HG03521 (cell line): ENCODE measurements at regions not wholly inside any gene's neighbourhood (a gene's known extent, or its start where the extent isn't known, plus 50 kb on each side); places are given as distances from the start of the nearest gene placed in this dataset.
A peak's percentile ranks its signal among the peaks of the same experiment; 100 is the strongest.

Experiments
- ATAC-seq: cut with Tn5 transposase; IDR thresholded peaks from one replicate; pipeline ENCODE4 v1.9.1; 2021; ENCODE audit warnings: mild to moderate bottlenecking, moderate library complexity; ENCODE audit not compliant: unreplicated experiment

DNA sequence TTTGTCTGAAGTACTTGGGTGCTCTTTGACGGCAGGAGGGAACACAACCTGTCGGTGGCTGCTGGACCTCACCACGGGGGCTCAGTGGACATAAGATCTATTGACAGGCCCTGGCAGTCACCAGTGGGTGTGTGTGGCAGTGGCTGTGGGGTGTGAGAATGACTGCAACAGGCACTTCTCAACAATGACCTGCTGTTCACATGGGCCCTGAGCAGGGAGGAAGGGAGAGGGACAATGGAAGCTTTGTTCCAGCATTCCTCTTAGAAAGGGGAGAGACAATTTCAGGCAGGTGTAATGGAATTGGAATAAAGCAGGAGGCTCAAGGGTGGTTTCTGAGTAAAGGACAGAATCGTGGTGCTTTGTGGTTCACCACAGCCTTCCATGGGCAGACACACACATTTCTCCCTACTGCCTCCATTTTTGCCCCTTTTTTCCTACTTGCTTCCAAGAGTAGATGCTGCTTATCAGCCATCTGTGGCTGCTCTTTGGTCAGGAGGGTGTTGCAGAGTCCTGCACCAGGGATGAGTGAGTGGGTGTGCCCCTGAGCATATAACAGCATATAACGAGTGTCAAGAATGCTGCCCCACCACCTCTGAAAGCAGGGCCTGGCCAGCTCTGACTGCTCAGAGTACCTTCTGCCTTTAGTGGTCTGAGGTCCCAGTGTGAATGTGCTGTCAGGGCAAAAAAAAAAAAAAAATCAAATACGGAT, 267.7 kb downstream of the RASSF9 start:
- no peak for ATAC-seq

DNA sequence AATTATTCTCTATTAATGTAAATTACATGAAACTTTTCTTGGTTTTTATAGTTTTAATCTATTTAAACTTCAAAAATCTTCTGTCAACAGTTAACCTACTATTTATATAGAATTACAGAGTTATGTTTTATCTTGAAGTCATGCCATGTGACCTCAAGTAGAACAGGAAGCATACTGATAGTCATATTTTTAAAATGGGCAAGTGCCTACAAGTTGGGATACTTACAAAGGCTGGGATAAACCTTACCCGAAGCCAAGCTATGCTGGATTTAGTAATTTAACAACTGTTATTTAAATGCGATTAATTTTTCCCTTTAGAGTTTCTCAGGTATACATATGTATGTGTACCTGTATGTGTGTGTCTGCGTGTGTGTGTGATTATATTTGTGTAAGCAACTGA, 266.9 kb downstream of the RASSF9 start:
- ATAC-seq: no peak

DNA sequence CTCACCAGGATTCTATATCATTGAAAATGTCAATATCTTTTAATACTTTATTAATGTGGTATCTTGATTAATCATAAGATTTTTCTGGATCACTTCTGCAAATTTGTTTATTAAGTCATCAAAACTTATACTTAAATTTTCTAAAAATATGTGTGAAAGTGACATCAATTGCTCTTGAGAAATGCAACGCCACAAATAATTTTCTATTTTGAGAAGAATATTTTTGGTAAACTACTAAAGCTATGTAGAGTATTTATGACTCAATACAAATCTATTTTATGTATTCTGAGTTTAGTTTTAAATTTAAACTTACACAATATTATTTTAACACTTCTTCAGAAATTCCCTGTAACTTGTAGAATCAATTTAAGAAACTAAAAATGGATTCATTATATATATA, 263.3 kb downstream of the RASSF9 start:
- no peak for ATAC-seq

DNA sequence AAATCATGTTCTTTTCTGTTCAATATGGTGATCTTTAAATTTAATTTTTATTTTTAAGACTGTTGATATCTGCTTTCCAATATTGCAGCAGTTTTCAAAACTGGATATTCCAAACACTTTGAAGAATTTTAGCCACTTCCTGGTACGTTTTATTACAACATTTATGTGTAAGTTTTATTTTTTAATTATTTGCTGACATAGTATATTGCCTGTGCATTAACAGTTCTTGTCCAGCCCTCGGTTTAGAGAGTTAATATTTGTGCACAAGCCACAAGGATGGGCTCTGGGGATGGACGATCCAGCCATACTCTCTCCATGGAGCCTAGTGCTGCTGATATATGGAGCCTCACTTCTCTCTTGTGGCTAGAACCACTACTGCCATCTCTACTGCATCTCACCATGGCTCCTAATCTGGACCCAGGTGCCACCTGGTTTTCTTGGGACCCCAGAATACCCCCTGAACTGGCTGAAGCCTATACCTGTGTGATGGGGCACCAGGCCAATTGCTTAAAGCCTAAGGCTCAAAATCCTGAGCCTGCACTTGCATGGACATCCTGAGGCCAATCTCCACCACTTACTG, 262.5 kb downstream of the RASSF9 start:
- ATAC-seq: no peak

DNA sequence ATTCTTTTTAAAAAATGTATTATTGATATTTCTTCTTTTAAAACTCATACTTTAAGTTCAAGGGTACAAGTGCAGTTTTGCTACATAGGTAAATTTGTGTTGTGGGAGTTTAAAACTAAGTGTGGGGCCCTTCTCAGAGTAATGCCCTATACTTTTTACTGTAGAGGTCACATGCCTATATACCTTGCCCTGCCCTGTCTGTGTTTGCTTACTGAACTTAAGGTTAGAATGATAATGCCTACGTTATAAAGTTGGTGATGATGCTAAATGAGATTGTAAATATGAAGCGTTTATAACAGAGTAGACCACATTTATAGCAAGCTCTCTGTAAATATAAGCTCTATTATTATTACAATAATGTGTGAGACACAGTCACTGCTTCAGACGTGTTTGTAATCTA, 261.9 kb downstream of the RASSF9 start:
- ATAC-seq: no peak

DNA sequence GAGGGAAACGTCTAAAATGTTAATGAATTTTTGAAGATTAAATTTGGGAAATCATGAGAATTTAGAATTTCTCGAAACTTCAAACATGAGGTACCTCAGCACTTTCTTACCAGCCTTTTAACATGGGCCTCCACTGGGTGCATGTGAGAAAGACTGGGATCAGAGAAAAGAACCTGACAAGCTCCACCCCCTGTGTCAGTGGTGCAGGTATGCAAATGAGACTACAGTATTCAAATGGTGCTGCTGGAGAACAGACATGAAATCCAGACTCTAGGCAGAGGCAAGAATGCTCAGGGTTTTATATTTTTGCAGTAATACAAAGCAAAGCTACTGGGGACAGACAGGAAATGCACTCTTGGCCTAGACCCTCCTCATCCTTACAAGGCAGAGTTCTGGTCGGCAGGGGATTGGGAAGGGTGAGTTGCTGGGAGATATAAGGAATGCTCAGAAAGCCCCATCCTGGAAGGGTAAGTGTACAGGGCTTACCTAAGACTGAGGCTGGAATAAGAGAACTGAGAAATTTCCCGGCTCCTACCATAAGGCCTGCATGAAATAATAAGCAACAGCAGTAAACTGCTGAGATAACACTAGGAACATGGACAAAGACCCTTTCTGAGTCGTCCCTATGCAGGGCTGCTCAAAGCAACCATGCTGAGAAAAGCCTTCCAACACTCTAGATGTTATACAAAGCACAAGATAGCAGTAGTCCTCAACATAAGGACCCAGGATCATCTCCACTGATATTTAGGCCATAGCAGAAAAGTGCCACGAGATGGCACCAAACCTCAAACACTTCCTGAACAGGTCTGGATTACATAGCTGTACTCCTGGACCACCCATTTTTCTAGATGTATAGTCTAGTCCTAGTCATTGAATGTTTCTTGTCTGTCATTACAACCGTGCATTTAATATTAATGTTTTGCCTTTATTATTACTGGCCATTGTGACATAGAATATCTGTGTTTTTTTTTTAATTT, 260.8 kb downstream of the RASSF9 start:
- ATAC-seq: peak; percentile 98

DNA sequence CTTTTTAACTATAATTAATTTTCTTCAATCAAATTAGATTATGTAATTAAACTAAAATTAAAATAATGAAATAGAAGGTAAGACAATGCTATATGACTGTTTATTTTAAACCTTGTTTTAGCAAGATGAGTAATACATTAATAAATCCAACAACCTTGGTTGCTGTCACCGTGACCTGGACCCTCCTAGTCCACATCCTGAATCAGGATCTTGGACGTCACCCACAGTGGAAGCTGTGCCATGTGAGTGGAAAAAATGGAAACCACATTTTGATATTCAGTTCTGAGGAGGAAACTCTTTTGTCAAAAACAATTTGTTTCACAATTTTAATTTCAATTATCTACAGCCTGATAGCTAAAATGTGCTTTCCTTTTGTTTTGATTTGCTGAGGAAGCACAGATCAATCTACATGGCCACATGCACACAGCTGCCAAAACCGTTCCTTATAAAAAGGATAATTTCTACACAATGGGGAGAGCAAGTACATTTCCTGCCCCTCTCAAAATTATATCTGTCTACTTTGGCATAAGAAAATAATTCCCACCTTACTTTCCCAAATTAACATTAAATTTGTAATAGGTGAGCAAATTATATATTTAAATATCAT, 255.5 kb downstream of the RASSF9 start:
- no peak for ATAC-seq

DNA sequence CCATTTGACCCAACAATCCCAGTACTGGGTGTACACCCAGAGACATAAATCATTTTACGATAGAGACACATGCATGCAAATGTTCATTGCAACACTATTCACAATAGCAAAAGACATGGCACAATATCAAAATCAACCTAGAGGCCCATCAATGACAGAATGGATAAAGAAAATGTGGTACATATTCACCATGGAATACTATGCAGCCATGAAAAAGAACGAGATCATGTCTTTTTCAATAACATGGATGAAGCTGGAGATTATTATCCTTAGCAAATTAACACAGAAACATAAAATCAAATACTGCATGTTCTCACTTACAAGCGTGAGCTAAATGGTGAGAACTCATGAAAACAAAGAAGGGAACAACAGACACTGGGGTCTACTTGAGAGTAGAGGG, 249.1 kb downstream of the RASSF9 start:
- no peak for ATAC-seq

DNA sequence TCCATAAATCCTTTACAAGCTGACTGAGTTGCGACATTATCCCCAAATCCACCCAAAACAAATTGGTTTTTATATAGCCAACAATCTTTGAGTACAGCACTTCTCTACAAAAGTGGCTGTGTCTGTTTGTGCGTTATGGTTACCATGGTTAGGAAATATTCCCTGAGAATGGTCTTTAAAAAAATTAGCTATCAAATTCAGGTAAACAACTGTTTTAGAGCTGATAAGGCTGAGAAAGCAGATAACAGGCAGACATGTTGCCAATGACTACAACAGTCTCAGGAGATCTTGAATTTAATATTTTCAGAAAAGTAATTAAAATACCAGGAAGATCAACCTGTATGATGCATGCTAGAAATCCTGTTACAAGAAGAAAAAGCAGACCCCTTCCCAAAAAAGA, 248.0 kb downstream of the RASSF9 start:
- ATAC-seq: no peak

DNA sequence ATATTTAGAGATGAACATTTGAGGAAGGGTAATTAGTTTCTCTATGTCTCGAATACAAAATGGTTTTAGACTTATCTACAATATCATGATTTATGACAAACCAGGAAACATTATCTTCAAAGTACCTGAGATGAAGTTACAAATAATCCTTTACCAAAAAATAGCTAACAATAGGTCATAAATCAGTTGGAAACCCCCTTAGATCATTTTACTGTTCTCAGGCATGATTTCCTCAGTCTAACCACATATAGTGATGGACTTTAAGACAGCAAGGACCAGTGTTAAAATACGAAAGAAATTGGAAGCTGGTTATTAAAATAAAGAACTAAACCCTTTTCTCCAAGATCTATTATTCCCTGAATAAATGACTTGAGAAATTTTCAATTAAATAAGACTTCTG, 235.4 kb downstream of the RASSF9 start:
- ATAC-seq: no peak

DNA sequence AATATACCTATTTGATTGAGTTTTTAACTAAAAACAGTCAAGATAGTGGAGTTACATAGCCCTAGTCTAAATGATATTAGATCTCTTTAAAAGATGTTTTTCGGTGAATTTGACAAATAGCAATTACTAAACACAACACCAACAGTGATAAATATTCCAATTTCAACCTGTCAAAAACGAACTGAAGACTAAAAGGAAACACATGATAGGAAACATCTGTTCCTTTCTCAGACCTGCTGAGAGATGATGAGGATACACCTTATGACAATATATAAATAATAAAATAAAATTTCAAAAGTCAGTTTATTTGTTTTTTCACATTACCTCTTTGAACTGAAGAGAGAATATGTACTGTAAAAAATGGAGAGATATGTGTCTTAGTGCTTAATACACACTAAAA, 232.7 kb downstream of the RASSF9 start:
- no peak for ATAC-seq

DNA sequence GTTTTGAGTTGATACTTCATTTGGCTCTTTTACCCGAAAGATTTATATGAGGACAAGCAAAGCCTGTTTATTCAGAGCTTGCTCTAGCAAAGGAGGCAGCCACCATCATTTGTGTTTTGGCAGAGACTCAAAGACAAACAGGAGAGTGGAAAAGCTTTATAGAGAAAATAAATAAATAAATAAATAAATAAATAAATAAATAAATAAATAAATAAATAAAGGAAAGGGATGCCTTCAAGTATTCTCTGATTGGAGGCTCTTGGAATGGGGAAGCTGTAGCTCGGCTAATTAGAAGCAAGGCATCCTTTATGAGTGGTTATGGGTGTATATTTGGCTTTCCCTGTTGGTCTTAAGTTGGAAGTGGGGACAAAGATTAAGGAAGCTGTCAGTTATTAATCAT, 229.8 kb downstream of the RASSF9 start:
- no peak for ATAC-seq

DNA sequence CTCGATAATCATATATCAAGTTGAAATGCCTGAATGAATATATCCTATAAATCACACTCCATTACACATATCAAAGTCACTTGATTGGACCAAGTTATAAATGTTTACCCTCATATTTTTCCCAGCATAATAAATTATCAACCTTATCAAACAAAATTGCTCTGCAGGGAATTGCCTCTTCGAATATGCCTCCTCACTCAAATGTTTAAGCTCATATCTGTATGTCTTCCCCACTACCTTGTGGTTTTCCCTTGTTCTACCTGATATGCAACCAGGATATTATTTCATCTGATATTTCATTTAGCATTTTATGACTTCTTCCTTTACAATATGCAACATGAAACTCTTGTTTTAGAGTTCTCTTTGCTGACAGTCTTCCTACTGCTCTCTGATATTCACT, 226.4 kb downstream of the RASSF9 start:
- no peak for ATAC-seq

DNA sequence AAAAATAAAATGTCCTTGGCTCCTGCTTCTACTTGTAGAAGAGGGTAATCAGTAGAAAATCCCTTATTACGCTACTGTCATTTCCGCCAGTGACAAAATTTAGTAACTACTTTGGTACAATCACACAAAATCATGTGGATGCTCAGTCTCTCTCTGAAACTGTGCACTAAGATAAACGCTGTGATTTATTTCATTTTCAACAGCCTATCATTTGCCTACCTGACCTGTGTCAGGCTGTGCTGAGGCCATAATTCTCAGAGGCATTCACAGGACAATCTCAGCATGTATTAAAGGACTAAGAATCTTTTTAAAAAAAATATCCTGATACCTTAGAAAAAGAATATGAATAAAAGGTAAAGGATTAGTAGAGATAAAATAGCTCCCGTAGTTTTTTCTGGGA, 226.0 kb downstream of the RASSF9 start:
- ATAC-seq: no peak

DNA sequence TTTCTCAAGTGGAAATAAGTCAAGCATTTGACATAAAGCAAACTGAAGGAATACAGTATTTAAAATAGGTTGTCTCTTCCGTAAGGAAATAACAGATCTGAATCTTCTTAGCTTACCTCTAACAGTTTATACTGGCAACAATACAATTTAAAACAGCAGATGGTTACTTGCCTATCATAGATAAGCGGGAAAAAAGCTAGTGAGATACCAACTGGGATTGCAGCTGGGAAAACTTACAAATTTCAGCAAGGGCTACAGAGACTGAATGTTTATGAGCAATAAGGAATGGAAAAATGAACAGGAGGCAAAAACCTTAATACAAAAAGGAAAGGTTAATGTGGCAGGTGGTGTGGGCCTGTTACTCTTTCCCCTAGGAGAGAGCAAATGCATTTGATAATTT, 220.0 kb downstream of the RASSF9 start:
- ATAC-seq: no peak

DNA sequence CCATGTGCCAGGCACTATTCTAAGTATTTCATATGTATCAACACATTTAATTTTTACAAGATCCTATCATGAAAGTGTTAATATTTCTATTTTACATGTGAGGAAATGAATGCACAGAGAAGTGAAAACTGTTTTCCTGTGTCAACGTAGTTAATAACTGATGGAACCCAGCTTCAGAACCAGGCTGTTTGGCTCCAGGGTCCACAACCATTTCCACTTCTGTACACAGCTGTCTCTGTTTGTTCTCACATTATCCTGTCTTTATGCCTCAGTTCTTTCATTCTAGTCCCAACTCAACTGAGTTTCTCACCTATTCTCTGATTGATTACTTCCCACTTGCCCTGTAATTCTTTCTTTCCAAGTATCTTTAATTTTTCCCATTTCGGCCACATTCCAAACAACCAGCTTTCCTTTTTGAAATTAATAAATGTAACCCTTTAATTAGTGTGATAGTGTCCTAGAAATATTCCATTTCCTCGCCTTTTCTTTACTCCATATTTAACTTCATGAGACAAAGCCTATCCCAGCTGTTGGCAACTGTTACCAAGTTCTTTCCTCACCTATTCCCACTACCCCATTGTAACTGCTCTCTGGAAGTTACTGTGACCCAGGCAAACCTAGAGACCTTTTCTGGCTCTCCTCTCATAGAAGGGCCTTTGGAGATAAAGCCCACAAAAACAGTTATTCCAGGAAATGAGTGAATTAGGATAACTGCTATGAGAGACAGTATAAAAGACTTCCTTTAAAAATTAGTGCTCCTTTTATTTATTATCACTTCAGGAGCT, 218.7 kb downstream of the RASSF9 start:
- no peak for ATAC-seq

DNA sequence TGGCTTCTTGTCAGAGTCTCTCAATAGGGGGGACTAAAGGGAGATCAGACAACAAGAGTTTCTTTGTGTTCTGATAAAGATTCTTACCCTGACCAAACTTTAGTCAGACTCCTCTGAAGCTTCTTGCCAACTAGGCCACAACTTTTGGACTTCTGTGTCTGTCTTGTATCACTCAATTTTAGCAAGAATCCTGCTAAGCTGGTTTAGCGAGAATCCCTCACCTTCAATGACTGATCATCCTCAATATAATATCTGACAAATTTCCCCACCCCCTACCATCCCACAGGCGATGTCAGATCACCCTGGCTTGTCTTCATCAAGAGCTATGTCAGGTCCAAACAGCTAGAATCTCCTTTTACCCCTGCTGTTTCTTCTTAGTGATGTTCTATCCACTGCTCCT, 215.2 kb downstream of the RASSF9 start:
- ATAC-seq: no peak

DNA sequence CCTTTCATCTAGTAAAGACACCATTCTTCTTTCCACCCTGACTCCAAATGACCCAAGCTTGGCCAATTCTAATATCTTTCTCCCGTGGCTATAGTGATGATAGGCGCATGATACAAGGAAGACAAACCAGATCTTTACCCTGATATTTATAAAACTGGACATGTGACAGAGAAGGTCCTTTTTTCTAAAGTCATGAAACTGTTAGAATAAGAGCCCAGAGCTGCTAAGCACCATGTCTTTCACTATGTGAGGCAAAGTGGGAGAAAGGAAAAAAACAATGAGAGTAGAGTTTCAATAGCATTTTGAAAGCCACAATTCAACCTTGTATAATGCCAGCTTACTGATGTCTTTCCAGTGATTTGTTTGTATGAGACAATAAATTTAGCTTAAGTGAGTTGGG, 212.4 kb downstream of the RASSF9 start:
- no peak for ATAC-seq

DNA sequence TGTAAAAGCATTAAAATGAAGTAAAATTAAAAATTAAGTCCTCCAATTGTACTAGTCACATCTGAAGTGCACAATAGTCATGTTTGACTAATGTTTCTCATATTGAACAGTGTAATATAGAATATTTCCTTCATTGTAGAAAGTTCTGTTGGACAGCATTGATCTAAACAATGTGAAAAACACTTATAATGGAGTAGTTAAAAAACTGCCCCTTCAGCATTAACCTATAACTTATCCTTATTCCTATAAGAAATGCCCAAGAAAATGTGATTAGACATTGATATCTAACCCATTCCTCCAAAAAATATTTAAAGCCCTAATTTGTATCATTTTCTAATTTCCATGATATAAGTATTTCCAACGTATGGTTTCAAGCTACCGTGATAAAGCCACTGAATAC, 210.7 kb downstream of the RASSF9 start:
- ATAC-seq: no peak

DNA sequence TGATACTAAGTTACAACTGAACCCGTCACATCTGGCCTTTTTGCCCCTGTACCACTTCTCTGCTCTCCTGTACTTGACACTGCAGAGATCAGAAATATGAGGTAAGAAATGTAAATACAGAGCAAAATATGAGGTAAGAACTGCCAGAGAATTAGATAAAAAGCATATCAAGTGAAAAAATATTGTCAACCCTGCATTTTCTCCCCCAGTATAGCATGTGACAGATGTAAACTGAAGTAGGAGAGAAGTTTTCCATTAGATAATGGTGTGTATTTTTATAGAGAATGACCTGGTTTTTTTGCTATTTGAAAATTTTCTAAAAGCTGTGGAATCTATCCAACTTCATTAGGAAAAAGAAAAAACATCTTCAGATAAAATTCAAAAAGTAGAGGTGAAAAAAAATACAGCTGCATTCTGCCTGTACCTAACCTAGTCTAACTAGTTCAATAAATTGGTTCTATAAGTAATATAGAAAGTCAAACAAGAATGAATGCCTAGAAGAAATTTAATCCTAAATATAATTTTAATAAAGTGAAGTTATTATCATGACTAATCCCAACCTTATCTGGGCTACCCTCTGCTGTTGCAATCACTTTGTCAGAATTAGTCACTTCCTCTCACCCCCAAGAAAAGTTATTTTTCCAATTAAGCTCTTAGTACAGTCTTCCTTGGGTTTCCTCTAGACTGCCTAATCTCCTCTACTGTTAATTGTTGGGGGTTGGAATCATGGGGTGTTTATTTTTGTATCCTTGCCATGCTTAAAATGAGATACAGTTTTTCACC, 210.0 kb downstream of the RASSF9 start:
- no peak for ATAC-seq
